Epithelial cell of prostate (primary cell): ENCODE measurements at regions not wholly inside any gene's neighbourhood (a gene's known extent, or its start where the extent isn't known, plus 50 kb on each side); places are given as distances from the start of the nearest gene placed in this dataset.

Source experiments
- DNase-seq: peaks from one replicate; pipeline ENCODE4 v3.0.0-alpha.2; 2011; ENCODE audit warnings: low read depth, low spot score
- H3K27ac ChIP-seq: fragments of 450-650 bp; 2 replicates; pipeline ENCODE4 v1.5.1; 2017; ENCODE audit warnings: mild to moderate bottlenecking

GRCh38 chr18:47558110-47558750, 306.8 kb upstream of the SKOR2 start:
- no peak for DNase-seq
- H3K27ac ChIP-seq = no peak overlapping the region

GRCh38 chr18:47557160-47557559, 305.7 kb upstream of the SKOR2 start:
- no peak overlapping the region for H3K27ac ChIP-seq
- no peak for DNase-seq

- no peak for DNase-seq
- H3K27ac ChIP-seq = no peak overlapping the region
Observed at GRCh38 chr18:47552783-47553182, 301.3 kb upstream of the SKOR2 start.

GRCh38 chr18:47550611-47551010, 299.2 kb upstream of the SKOR2 start:
- H3K27ac ChIP-seq = no peak overlapping the region
- no peak for DNase-seq

- no peak for DNase-seq
- no peak overlapping the region for H3K27ac ChIP-seq
Observed at GRCh38 chr18:47549021-47549540, 297.6 kb upstream of the SKOR2 start.

GRCh38 chr18:47547539-47548202, 296.2 kb upstream of the SKOR2 start:
- DNase-seq = no peak
- H3K27ac ChIP-seq = no peak overlapping the region

- no peak for DNase-seq
- H3K27ac ChIP-seq = no peak overlapping the region
Observed at GRCh38 chr18:47545613-47546012, 294.2 kb upstream of the SKOR2 start.

DNA sequence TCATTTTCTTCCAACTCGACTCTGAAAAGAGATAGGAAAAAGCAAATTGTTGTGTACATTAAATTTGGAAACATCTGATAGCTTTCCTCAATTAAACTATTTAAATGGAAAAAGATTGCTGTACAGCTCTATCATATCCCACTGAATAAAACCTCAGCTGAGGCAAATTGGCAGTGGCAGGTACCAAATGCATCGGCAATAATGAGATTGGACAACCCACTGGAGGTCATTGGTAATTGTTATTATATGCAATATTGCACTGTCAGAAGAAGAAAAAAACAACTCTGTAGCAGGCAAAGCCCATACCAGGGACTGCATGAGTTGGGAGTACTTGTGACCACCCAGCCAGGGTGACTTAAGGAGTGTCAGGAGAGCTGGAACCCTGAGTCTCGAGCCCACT, 291.6 kb upstream of the SKOR2 start:
- no peak overlapping the region for H3K27ac ChIP-seq

DNA sequence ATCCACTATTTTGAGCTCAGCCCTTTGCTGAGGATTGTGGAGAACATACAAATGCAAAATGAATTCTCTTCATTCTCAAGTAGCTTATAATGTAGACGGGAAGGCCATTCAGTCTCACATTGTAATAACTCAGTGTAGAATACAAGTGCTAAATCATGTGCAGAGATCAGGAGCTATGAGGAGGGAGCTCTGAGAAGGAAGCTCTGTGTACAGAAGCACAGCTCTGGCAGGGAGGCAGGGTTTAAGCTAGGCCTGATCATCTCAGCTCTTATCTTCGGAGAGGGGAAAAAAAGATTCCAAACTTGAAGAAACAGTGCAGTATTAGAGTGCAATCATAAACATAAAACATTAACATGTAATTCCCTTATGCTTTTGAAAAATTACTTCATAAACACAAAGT, 291.1 kb upstream of the SKOR2 start:
- no peak for DNase-seq

More for the DNA sequence above, 291.6 kb upstream of the SKOR2 start:
- DNase-seq = no peak

DNA sequence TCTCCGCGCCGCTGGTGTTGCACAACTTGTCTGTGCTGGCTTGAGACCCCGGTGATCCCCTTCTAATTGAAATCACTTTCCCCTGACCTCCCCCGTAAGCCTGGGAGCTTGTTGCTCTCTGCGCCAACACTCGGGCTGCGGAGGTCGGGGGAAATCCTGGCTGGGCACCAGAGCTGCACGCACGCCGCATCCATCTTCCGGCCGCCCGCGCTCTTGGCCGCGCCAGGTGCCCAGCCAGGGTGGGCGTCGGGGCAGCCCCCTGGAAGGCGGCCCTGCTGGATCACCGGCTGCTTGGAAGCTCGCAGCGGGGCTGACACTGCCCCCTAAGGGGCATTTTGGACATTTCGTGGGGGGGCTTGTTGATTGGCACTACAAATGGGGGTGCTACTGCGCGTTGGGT, 280.3 kb upstream of the SKOR2 start:
- no peak overlapping the region for H3K27ac ChIP-seq
- DNase-seq = no peak

More for the DNA sequence above, 291.1 kb upstream of the SKOR2 start:
- H3K27ac ChIP-seq = no peak overlapping the region

GRCh38 chr18:47530695-47531094, 279.2 kb upstream of the SKOR2 start:
- DNase-seq = no peak
- H3K27ac ChIP-seq = no peak overlapping the region

GRCh38 chr18:47528343-47528742, 276.9 kb upstream of the SKOR2 start:
- no peak for DNase-seq
- no peak overlapping the region for H3K27ac ChIP-seq

DNA sequence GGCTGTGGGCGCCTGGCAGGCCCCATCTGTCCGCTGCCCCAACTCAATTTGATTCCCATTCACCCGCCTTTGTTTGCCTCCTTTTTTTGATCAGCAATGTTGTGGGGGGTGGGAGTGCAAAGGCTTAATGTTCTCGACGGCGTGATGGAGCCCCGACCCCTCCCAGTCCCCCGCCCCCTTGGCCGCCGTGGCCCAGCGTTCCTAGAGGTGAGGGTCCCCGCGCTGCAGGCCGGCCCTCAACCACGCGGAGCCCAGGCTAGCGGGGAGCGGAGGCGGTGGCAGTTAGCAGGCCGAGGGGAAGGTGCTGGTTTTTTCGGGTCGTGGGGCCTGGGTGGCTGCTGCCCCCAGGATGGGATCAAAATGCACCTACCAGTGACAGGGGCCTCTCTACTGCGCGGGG, 274.7 kb upstream of the SKOR2 start:
- no peak overlapping the region for H3K27ac ChIP-seq
- DNase-seq = no peak

- H3K27ac ChIP-seq = no peak overlapping the region
- no peak for DNase-seq
Observed at GRCh38 chr18:47522359-47522758, 270.9 kb upstream of the SKOR2 start.

GRCh38 chr18:47520263-47520662, 268.8 kb upstream of the SKOR2 start:
- no peak overlapping the region for H3K27ac ChIP-seq
- DNase-seq = no peak

- no peak overlapping the region for H3K27ac ChIP-seq
- DNase-seq = no peak
Observed at GRCh38 chr18:47519706-47520105, 268.2 kb upstream of the SKOR2 start.

- H3K27ac ChIP-seq = no peak overlapping the region
- no peak for DNase-seq
Observed at GRCh38 chr18:47519277-47519676, 267.8 kb upstream of the SKOR2 start.

DNA sequence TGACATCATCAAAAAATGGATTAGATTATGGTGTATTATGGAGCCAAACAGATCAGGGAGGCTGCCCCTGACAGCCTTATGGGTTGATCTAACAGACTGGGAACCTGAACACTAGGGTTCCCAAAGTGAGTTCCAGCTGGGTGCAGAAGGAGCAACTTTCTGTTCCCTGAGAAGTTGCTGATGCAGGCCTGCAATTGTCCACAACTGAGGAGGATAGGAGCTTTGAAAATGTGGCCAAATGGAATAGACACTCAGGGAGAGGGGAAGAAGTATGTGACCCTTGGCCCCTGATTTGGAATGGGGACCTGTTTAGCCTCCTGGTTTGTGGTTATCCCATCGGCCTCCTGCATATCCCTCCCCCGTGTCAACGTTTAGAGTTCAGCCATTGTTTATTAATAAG, 262.2 kb upstream of the SKOR2 start:
- no peak overlapping the region for H3K27ac ChIP-seq
- no peak for DNase-seq

DNA sequence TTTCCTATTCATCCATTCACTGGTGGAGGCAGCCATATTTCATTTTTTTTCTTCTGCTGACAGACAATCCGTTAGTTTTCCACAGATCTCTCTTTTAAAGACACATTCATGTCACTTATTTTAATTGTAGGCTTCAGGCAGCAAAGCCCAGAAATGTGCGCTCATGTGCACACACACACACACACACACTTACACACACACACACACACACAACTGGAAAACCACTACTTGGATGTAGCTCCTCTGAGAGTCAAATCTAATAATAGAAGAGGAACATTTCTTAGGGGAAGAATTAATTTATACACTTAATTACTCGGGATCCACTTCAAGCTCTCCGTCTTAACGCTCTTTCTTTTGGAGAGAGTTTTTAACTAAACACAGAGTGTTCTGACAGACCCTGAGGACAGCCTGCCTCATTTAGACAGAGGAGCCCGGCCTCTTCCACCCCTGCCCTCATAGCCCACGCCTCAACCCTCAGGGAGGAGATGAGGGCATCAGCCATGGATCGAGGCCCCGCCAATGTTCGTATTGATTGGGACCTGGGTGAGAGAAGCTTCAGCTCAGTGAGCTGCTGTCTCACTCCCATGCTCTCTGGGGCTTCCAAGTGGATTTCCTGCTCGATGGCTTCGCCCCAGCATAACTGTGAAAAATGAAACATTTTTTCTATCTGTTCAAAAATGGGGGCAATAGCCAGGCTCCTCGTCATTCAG, 261.4 kb upstream of the SKOR2 start:
- DNase-seq = no peak
- H3K27ac ChIP-seq = no peak overlapping the region

GRCh38 chr18:47512056-47512455, 260.6 kb upstream of the SKOR2 start:
- no peak overlapping the region for H3K27ac ChIP-seq
- DNase-seq = no peak

DNA sequence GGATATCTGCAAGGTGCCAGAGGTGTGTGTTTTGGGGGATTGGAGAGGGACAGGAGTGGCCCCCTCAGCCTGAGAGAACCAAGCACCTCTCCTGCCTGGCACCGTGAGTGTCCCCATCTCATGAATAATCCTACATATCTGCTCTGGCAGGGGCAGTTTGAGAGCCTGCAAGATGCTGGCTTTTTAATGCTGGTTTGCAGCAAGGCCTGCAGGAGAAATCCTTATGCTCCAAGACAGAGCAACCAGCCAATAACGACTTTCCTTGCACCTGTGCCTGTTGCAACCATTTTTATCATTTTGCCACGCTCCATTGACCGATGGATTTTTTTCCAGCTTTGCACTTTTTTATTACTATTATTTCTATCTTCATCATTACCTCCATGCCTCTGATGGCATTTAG, 259.4 kb upstream of the SKOR2 start:
- no peak for DNase-seq
- H3K27ac ChIP-seq = no peak overlapping the region
